ENCODE measurements at regions not wholly inside any gene's neighbourhood (a gene's known extent, or its start where the extent isn't known, plus 50 kb on each side); places are given as distances from the start of the nearest gene placed in this dataset.

GRCh38 chr2:188159484-188159883, 132.2 kb upstream of the GULP1 start:
- H3K27me3 ChIP-seq (ENCODE audit: control insufficient read depth, insufficient read depth, low read length, poor library complexity, severe bottlenecking), result no peaks in the 10 kb centered on the region
- H3K4me3 ChIP-seq (ENCODE audit: low read length), result no peak overlapping the region
- H3K27me3 Mint-ChIP-seq (ENCODE audit: insufficient read depth), result no peaks in the 10 kb centered on the region
- H3K27ac ChIP-seq (ENCODE audit: low read depth, low read length), result no peak overlapping the region
- peaks cover 31% of the 10 kb centered on the region for H3K36me3 ChIP-seq (ENCODE audit: control insufficient read depth, insufficient read depth, low read length)
- H3K9me3 Mint-ChIP-seq, result peaks cover 2% of the 10 kb centered on the region
- H3K9ac ChIP-seq (ENCODE audit: extremely low read depth, low read length, poor library complexity, severe bottlenecking), result no peak overlapping the region
- no peaks in the 10 kb centered on the region for H3K9me3 ChIP-seq (ENCODE audit: control insufficient read depth, low read length)
- no peaks in the 10 kb centered on the region for H3K4me1 Mint-ChIP-seq
- 89 to 100% methylated on average over 1 to 2 of the region's 2 CpGs for WGBS, 2 experiments (ENCODE audit: insufficient coverage in 1 of 2, insufficient read length in 1 of 2)
- H3K36me3 Mint-ChIP-seq (ENCODE audit: low read depth), result peaks cover under 1% of the 10 kb centered on the region
- no peak for DNase-seq
- TF ChIP-seq CTCF (conservative IDR thresholded peaks at IDR 0.05), result no peak
- no peaks in the 10 kb centered on the region for H3K4me1 ChIP-seq (ENCODE audit: control insufficient read depth, insufficient read depth, low read length)
- H3K4me3 Mint-ChIP-seq, result no peak overlapping the region
- no peak overlapping the region for H3K27ac Mint-ChIP-seq

GRCh38 chr2:188170356-188170755, 121.3 kb upstream of the GULP1 start:
- H3K27me3 Mint-ChIP-seq (ENCODE audit: insufficient read depth), result no peaks in the 10 kb centered on the region
- H3K9me3 ChIP-seq (ENCODE audit: control insufficient read depth, low read length), result peaks cover 26% of the 10 kb centered on the region
- peaks cover 3% of the 10 kb centered on the region for H3K4me1 ChIP-seq (ENCODE audit: control insufficient read depth, insufficient read depth, low read length)
- H3K4me1 Mint-ChIP-seq, result peaks cover 55% of the 10 kb centered on the region
- peaks cover 7% of the 10 kb centered on the region for H3K36me3 Mint-ChIP-seq (ENCODE audit: low read depth)
- peaks cover 18% of the 10 kb centered on the region for H3K36me3 ChIP-seq (ENCODE audit: control insufficient read depth, insufficient read depth, low read length)
- H3K4me3 Mint-ChIP-seq, result no peak overlapping the region
- no peak overlapping the region for H3K9ac ChIP-seq (ENCODE audit: extremely low read depth, low read length, poor library complexity, severe bottlenecking)
- H3K27me3 ChIP-seq (ENCODE audit: control insufficient read depth, insufficient read depth, low read length, poor library complexity, severe bottlenecking), result no peaks in the 10 kb centered on the region
- TF ChIP-seq CTCF (conservative IDR thresholded peaks at IDR 0.05), result no peak
- H3K27ac ChIP-seq (ENCODE audit: low read depth, low read length), result no peak overlapping the region
- 90 to 92% methylated on average over 4 of the region's 4 CpGs for WGBS, 2 experiments (ENCODE audit: insufficient coverage in 1 of 2, insufficient read length in 1 of 2)
- DNase-seq, result no peak
- H3K27ac Mint-ChIP-seq, result no peak overlapping the region
- H3K9me3 Mint-ChIP-seq, result peaks cover 34% of the 10 kb centered on the region
- no peak overlapping the region for H3K4me3 ChIP-seq (ENCODE audit: low read length)

- no peak overlapping the region for H3K9ac ChIP-seq (ENCODE audit: extremely low read depth, low read length, poor library complexity, severe bottlenecking)
- H3K27me3 ChIP-seq (ENCODE audit: control insufficient read depth, insufficient read depth, low read length, poor library complexity, severe bottlenecking), result no peaks in the 10 kb centered on the region
- Mint-ChIP-seq H3K36me3 (ENCODE audit: low read depth) (no peaks in the 10 kb centered on the region), H3K4me1 (peaks cover 51% of the 10 kb centered on the region), H3K9me3 (peaks cover 23% of the 10 kb centered on the region), H3K27me3 (ENCODE audit: insufficient read depth) (peaks cover 24% of the 10 kb centered on the region), H3K4me3 (no peak overlapping the region), H3K27ac (no peak overlapping the region)
- H3K4me3 ChIP-seq (ENCODE audit: low read length), result no peak overlapping the region
- no peak for TF ChIP-seq CTCF (conservative IDR thresholded peaks at IDR 0.05)
- peaks cover 13% of the 10 kb centered on the region for H3K9me3 ChIP-seq (ENCODE audit: control insufficient read depth, low read length)
- H3K27ac ChIP-seq (ENCODE audit: low read depth, low read length), result no peak overlapping the region
- peaks cover 13% of the 10 kb centered on the region for H3K4me1 ChIP-seq (ENCODE audit: control insufficient read depth, insufficient read depth, low read length)
- no peaks in the 10 kb centered on the region for H3K36me3 ChIP-seq (ENCODE audit: control insufficient read depth, insufficient read depth, low read length)
- no peak for DNase-seq
Observed at GRCh38 chr2:188176620-188177019, 115.1 kb upstream of the GULP1 start.

Data from endodermal cell (in vitro differentiated cells).